Neuron (in vitro differentiated cells): ENCODE measurements at regions not wholly inside any gene's neighbourhood (a gene's known extent, or its start where the extent isn't known, plus 50 kb on each side); places are given as distances from the start of the nearest gene placed in this dataset.

Experiments
- H2AFZ ChIP-seq: one replicate; pipeline ENCODE4 v1.6.1; 2013; ENCODE audit warnings: low read depth, mild to moderate bottlenecking, inconsistent platforms, low read length, moderate library complexity
- H3K27me3 ChIP-seq: one replicate; pipeline ENCODE4 v1.6.1; 2013; ENCODE audit warnings: low read length; ENCODE audit not compliant: insufficient read depth
- H3K36me3 ChIP-seq: one replicate; pipeline ENCODE4 v1.6.1; 2013; ENCODE audit warnings: low read length; ENCODE audit not compliant: insufficient read depth
- H3K4me1 ChIP-seq: one replicate; pipeline ENCODE4 v1.6.1; 2013; ENCODE audit warnings: low read length; ENCODE audit not compliant: insufficient read depth
- H3K4me3 ChIP-seq: 2 replicates; pipeline ENCODE4 v1.5.1; 2013; ENCODE audit warnings: mild to moderate bottlenecking, low read length, moderate library complexity
- H3K9me3 ChIP-seq: one replicate; pipeline ENCODE4 v1.6.1; 2013; ENCODE audit warnings: low read length

DNA sequence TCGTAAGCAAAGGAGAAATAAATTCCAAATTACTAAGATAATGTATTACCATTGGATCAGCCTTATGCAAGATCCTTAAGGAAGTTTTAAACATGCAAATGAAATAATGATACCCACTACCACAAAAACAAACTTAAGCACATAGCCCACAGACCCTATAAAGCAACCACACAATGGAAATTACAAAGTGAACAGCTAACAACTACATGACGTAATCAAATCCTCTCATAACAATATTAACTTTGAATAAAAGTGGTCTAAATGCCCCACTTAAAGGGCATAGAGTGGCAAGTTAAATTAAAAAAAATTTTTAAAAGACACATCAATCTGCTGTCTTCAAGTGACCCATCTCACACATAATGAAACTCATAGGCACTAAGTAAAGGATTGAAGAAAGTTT, 397.3 kb upstream of the SEMA3A start:
- H3K36me3 ChIP-seq = no peaks in the 10 kb centered on the region
- no peak overlapping the region for H3K4me3 ChIP-seq
- H3K9me3 ChIP-seq = peaks cover 2% of the 10 kb centered on the region
- no peaks in the 10 kb centered on the region for H3K4me1 ChIP-seq
- H2AFZ ChIP-seq = no peak overlapping the region
- H3K27me3 ChIP-seq = no peaks in the 10 kb centered on the region

DNA sequence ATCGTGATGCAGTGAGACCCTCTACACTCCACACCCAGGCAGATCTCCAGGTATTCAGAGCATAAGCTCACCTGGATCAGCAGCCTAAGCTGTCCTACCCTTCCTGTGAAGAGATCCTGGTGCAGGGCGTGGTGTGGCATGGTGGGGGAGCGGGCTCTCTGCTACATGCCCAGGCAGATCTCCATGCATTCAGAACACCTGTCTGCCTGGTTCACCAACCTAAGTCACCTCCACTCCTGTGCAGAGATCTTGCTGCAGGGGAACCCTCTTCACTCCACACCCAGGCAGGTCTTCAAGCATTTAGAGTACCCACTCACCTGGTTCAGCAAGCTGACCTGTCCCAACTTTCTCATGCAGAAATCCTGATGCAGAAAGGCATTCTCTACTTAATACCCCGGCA, 394.4 kb upstream of the SEMA3A start:
- H3K4me3 ChIP-seq = no peak overlapping the region
- no peak overlapping the region for H2AFZ ChIP-seq
- no peaks in the 10 kb centered on the region for H3K27me3 ChIP-seq
- H3K9me3 ChIP-seq = peaks cover 2% of the 10 kb centered on the region
- no peaks in the 10 kb centered on the region for H3K4me1 ChIP-seq
- no peaks in the 10 kb centered on the region for H3K36me3 ChIP-seq

DNA sequence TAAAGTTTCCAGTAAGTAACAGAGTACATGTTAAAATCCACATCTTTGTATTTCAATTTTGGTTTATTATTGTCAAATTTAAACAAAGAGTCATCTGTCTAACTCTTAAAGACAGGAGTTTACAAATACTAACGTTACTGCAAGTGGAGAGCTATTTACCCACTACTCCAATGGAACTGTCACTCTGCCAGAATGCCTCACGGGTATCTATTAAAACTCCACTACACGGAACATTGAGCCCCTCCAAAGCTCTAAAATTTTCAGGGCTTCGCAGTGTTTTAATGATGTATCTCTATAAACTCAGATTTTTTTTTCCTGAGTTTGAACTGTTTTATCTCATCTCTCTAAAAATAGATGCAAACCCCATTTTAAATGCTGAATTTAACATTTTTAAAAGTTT, 388.7 kb upstream of the SEMA3A start:
- H3K9me3 ChIP-seq = no peaks in the 10 kb centered on the region
- no peak overlapping the region for H3K4me3 ChIP-seq
- no peaks in the 10 kb centered on the region for H3K27me3 ChIP-seq
- no peaks in the 10 kb centered on the region for H3K4me1 ChIP-seq
- H3K36me3 ChIP-seq = no peaks in the 10 kb centered on the region
- no peak overlapping the region for H2AFZ ChIP-seq

DNA sequence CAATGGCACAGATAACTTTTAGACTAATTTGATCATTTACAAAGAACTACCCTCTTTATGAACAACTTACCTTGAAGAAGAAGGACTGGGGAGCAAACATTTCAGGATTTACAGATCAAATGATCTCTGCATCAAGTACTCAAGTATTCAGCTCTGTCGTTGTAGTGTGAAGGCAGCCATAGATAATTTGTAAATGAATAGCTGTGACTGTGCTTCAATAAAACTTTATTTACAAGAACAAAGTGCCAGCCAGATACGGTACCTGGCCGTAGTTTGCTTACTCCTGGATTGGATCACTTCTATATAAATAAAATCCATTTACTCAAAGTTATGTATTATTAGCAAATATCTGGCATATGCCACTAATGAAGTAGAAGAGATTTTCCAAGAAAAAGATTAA, 388.2 kb upstream of the SEMA3A start:
- no peaks in the 10 kb centered on the region for H3K9me3 ChIP-seq
- H3K36me3 ChIP-seq = no peaks in the 10 kb centered on the region
- H3K4me3 ChIP-seq = no peak overlapping the region
- no peaks in the 10 kb centered on the region for H3K27me3 ChIP-seq
- H3K4me1 ChIP-seq = no peaks in the 10 kb centered on the region
- no peak overlapping the region for H2AFZ ChIP-seq

DNA sequence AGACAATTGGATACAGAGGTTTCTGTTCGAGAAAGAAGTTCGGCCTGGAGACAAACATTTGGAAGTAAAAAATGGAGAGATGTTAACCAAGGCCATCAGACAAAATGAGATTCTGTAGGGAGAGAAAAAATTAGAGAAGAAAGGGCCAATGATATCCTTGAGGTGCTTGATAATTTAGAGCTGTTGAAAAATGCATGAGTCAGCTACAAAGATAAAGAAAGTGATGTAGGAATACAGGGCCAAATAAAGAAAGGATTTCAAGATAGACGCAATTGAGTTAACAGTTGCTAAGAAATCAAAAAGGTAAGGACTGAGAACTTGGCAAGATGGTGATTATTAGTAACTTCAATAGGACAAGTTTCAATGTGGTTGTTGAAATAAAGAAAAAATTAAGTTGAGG, 384.2 kb upstream of the SEMA3A start:
- Histone ChIP-seq H2AFZ (no peak overlapping the region), H3K4me3 (no peak overlapping the region), H3K27me3 (no peaks in the 10 kb centered on the region), H3K36me3 (no peaks in the 10 kb centered on the region), H3K4me1 (no peaks in the 10 kb centered on the region), H3K9me3 (no peaks in the 10 kb centered on the region)

DNA sequence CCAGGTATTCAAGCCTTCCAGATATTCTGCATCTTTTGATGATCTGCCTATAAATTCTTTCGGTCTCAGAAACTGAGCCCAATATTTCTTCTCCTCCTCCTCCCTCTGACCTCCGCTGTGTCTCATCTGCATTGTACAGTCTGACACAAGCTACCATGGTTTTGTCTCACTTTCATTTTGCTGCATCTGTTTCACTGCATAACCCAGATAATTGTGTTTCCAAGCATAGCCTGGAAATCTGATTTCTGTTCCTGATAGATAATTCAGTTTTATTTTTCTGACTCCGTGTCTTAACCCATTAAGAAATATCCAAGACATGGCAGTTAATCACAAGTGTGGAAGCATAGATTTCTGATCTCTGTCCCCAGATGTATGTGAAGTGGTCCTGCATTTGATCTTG, 374.2 kb upstream of the SEMA3A start:
- Histone ChIP-seq H3K36me3 (no peaks in the 10 kb centered on the region), H3K9me3 (no peaks in the 10 kb centered on the region), H2AFZ (no peak overlapping the region), H3K4me3 (no peak overlapping the region), H3K27me3 (no peaks in the 10 kb centered on the region), H3K4me1 (peaks cover 8% of the 10 kb centered on the region)

DNA sequence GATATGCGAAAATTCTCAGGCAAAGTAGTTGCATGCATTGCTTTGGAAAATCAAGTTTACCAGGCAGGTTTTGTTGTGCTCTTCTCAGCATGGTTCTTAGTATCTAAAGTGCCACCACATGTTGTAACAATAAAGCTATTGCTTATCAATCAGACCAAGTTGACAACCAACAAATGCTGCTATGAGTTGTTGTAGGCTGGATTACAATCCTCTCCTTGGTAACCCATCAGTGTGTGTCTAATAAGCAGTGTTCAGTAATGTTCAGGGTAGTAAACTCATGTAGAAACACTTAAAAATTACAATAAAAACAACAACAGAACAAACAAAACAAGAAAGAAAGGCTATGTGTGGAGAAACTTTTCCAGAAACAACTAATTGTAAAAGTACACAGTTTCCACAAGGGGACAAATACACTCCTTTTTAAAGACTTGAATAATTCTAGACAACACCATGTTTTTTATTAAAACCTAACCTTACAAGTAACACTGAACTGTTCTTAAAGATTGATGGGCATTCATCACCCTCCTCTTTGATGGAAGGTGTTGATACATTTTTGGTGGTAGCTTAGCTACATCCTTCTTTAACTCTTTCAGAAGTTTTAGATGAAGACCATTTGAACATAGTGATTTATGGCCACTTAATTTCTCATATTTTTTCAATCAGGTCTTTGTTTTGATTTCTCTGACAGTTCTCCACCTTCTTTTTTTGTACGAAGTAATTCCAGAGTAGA, 370.9 kb upstream of the SEMA3A start:
- Histone ChIP-seq H3K9me3 (no peaks in the 10 kb centered on the region), H3K4me3 (no peak overlapping the region), H3K27me3 (no peaks in the 10 kb centered on the region), H3K4me1 (peaks cover 15% of the 10 kb centered on the region), H2AFZ (no peak overlapping the region), H3K36me3 (no peaks in the 10 kb centered on the region)

DNA sequence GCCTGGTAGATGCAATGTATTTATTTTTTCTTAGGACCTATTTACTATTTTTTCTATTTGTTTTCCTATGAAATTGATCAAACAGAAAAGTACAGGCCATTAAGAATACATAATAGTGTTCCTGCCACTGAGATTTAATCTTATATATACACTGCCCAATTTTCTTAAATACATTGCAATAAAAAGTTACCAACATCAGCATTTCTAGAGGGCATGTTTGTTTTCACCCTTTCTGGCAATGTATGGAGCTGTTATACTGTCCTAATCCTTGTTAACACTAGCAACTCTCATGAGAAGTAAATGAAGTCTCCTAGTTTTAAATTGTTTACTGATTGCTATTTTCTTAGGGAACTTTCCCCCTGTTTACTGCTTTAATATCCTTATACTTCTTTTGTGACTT, 359.1 kb upstream of the SEMA3A start:
- Histone ChIP-seq H3K36me3 (no peaks in the 10 kb centered on the region), H3K4me3 (no peak overlapping the region), H3K4me1 (peaks cover 8% of the 10 kb centered on the region), H3K27me3 (no peaks in the 10 kb centered on the region), H2AFZ (no peak overlapping the region), H3K9me3 (peaks cover 4% of the 10 kb centered on the region)

DNA sequence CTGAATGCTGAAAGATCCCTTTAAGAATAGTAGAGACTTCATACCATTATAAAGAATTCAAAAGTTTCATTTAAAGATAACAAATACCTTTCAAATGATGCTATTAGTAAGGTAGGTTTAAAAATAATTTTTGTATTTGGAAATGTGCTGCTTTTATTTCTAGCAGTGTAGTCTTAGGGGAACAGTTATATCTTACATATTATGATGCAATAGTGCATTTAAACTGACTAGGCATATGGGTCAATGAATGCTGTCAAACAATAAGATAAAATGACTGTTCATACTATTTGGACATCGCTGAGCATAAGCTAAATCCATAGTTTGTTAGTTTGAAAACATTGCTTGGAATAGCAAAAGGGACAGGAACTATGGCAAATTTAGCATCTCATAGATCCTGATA, 354.8 kb upstream of the SEMA3A start:
- Histone ChIP-seq H3K4me1 (peaks cover 21% of the 10 kb centered on the region), H3K4me3 (no peak overlapping the region), H3K27me3 (no peaks in the 10 kb centered on the region), H2AFZ (no peak overlapping the region), H3K36me3 (no peaks in the 10 kb centered on the region), H3K9me3 (peaks cover 2% of the 10 kb centered on the region)

DNA sequence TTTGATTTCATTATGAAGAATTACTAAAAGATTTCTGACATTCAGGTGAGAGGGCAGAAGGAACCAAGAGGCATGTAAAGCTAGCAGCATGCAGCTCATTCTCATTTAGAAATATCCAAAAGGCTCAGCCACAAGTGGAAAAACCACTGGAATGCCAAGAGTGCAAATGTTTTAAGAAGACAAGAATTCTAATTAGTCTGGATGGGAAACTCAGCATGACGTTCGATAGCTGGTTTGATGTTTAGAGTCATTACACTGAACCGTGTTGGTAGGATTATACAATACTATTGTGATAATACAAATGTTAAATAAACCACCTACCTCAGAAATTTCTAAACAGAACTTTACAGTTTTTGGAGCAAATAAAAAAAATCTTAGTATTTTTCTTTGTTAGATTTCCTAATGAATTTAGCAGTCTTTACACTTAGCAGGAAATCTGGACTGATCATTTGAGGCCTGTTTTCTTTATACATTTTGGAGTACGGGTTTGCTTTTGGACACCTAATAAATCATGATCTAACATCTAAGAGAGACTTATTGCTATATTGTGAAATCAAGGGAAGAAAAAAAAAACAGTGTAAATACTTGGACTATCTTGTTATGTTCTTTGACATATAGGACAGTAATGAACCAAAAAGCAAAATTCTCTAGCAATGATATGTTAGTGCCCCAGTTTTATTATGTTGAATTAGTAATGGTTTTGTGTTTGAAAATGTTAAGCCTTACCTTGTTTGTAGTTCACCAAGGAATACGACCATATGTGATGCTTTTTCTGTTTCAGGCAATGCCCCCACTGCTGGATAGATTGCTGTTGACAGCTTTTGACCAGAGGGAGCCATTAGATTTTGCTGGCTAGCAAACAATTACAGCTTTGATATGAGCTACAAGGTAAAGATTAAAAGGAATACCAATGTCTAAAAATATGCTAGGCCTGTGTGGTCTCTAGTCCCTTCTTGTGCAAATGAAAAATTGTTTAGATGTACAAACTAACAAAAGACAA, 354.1 kb upstream of the SEMA3A start:
- Histone ChIP-seq H3K9me3 (peaks cover 2% of the 10 kb centered on the region), H2AFZ (no peak overlapping the region), H3K36me3 (no peaks in the 10 kb centered on the region), H3K27me3 (no peaks in the 10 kb centered on the region), H3K4me1 (peaks cover 21% of the 10 kb centered on the region), H3K4me3 (no peak overlapping the region)

DNA sequence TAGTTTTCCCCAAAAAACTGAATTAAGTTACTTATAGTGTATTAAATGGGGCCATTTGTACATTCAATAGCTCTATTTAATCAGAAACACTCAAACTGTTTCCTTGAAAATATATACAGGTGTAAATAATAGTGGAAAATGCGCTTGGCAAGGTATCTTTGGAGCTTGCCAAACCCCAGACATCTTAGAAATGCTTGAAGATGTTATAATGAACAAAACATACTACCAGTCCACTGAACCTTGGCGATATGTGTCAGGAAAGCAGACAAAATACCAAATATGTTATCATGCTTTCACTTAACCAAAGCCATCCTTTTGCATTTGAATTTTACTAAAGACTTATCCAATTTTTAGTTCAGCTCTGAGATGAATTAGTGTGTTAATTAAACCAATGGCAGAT, 352.7 kb upstream of the SEMA3A start:
- H3K36me3 ChIP-seq = no peaks in the 10 kb centered on the region
- H2AFZ ChIP-seq = no peak overlapping the region
- H3K4me3 ChIP-seq = no peak overlapping the region
- H3K4me1 ChIP-seq = peaks cover 21% of the 10 kb centered on the region
- H3K9me3 ChIP-seq = no peaks in the 10 kb centered on the region
- no peaks in the 10 kb centered on the region for H3K27me3 ChIP-seq

DNA sequence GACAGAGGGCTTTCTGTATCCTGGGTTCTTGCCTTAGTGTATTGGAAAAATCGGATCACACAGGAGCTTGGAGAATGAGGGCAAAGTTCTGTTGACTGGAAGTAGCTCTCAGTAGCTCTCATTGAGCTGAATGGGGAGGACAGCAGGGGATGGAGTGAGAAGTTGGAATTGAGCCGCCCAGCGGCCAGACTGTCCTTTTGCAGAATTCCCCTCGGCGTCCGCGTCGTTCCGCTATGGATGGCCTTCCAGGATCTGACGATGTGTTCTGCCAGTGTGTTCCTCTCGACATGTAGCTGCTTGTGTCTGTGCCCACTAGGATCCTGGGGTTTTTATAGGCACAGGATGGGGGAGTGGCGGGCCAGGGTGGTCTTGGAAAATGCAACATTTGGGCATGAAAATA, 351.8 kb upstream of the SEMA3A start:
- Histone ChIP-seq H3K36me3 (no peaks in the 10 kb centered on the region), H3K4me3 (no peak overlapping the region), H3K27me3 (no peaks in the 10 kb centered on the region), H2AFZ (no peak overlapping the region), H3K4me1 (peaks cover 21% of the 10 kb centered on the region), H3K9me3 (no peaks in the 10 kb centered on the region)

DNA sequence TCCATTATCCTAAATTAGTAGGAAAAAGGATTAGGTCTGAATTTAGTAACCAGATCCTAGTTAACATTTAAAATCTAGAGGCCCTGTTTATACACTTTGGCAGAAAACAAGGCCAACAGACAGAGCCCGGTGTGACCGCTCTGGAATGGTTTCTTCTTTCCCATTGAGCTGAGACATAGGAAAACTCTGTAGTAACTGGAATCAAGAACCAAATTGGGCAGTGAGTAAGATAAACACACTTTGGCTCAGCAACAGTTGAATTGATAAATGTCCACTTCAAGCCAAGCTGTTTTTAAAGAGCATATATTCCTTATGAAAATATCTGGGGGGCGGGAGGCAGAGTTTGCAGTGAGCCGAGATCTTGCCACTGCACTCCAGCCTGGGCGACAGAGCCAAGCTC, 343.7 kb upstream of the SEMA3A start:
- no peak overlapping the region for H3K4me3 ChIP-seq
- H3K27me3 ChIP-seq = no peaks in the 10 kb centered on the region
- H3K36me3 ChIP-seq = no peaks in the 10 kb centered on the region
- H3K9me3 ChIP-seq = no peaks in the 10 kb centered on the region
- no peak overlapping the region for H2AFZ ChIP-seq
- H3K4me1 ChIP-seq = peaks cover 8% of the 10 kb centered on the region
